ENCODE measurements at regions not wholly inside any gene's neighbourhood (a gene's known extent, or its start where the extent isn't known, plus 50 kb on each side); places are given as distances from the start of the nearest gene placed in this dataset.

DNA sequence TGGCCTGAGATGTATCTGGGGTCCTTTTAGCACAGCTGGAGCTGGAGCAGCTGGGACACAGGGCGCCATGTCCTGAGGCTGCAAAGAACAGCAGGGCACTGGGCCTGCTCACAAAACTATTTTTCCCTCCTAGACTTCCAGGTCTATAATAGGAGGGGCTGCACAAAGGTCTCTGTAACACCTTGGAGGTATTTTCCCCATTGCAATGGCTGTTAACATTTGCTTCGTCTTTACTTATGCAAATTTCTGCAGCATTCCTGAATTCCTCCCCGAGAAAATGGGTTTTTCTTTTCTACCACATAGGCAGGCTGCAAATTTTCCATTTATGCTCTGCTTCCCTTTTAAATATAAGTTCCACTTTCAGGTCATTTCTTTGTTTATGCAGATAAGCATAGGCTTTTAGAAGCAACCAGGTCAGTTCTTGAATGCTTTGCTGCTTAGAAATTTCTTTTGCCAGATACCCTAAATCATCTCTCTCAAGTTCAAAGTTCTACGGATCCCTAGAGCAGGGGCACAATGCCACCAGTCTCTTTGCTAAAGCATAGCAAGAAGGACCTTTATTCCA, 130.8 kb downstream of the PCSK1 start:
- Histone ChIP-seq H3K9ac (ENCODE audit: extremely low read depth, low read length, poor library complexity, severe bottlenecking) (no peak overlapping the region), H3K36me3 (ENCODE audit: control insufficient read depth, insufficient read depth, low read length) (no peaks in the 10 kb centered on the region), H3K27me3 (ENCODE audit: control insufficient read depth, insufficient read depth, low read length, poor library complexity, severe bottlenecking) (no peaks in the 10 kb centered on the region), H3K4me3 (ENCODE audit: low read length) (no peak overlapping the region), H3K27ac (ENCODE audit: low read depth, low read length) (no peak overlapping the region), H3K4me1 (ENCODE audit: control insufficient read depth, insufficient read depth, low read length) (no peaks in the 10 kb centered on the region), H3K9me3 (ENCODE audit: control insufficient read depth, low read length) (peaks cover 7% of the 10 kb centered on the region)
- Mint-ChIP-seq H3K36me3 (ENCODE audit: low read depth) (peaks cover 14% of the 10 kb centered on the region), H3K4me3 (no peak overlapping the region), H3K9me3 (peaks cover 51% of the 10 kb centered on the region), H3K4me1 (no peaks in the 10 kb centered on the region), H3K27ac (no peak overlapping the region), H3K27me3 (ENCODE audit: insufficient read depth) (no peaks in the 10 kb centered on the region)
- no peak for DNase-seq
- TF ChIP-seq, protein P1, sequence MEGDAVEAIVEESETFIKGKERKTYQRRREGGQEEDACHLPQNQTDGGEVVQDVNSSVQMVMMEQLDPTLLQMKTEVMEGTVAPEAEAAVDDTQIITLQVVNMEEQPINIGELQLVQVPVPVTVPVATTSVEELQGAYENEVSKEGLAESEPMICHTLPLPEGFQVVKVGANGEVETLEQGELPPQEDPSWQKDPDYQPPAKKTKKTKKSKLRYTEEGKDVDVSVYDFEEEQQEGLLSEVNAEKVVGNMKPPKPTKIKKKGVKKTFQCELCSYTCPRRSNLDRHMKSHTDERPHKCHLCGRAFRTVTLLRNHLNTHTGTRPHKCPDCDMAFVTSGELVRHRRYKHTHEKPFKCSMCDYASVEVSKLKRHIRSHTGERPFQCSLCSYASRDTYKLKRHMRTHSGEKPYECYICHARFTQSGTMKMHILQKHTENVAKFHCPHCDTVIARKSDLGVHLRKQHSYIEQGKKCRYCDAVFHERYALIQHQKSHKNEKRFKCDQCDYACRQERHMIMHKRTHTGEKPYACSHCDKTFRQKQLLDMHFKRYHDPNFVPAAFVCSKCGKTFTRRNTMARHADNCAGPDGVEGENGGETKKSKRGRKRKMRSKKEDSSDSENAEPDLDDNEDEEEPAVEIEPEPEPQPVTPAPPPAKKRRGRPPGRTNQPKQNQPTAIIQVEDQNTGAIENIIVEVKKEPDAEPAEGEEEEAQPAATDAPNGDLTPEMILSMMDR (conservative IDR thresholded peaks at IDR 0.05): no peak
- WGBS, 2 experiments (ENCODE audit: insufficient coverage in 1 of 2, insufficient read length in 1 of 2): 66 to 76% methylated on average over 3 to 4 of the region's 4 CpGs

DNA sequence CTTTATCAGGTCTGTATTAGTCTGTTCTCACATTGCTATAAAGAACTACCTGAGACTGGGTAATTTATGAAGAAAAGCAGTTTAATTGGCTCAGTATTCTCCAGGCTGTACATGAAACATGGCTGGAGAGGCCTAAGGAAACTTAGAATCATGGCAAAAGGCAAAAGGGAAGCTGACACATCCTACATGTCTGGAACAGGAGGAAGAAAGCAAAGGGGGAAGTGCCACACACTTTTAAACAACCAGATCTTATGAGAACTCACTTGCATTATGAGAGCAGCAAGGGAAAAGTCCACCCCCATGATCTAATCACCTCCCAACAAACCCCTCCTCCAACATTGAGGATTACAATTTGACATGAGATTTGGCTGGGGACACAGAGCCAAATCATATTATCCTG, 132.1 kb downstream of the PCSK1 start:
- H3K4me3 Mint-ChIP-seq: no peak overlapping the region
- peaks cover 14% of the 10 kb centered on the region for H3K36me3 Mint-ChIP-seq (ENCODE audit: low read depth)
- H3K4me3 ChIP-seq (ENCODE audit: low read length): no peak overlapping the region
- TF ChIP-seq, protein P1 (conservative IDR thresholded peaks at IDR 0.05): no peak
- no peak overlapping the region for H3K27ac Mint-ChIP-seq
- H3K9me3 ChIP-seq (ENCODE audit: control insufficient read depth, low read length): peaks cover 7% of the 10 kb centered on the region
- H3K9ac ChIP-seq (ENCODE audit: extremely low read depth, low read length, poor library complexity, severe bottlenecking): no peak overlapping the region
- no peaks in the 10 kb centered on the region for H3K27me3 Mint-ChIP-seq (ENCODE audit: insufficient read depth)
- no peak overlapping the region for H3K27ac ChIP-seq (ENCODE audit: low read depth, low read length)
- H3K36me3 ChIP-seq (ENCODE audit: control insufficient read depth, insufficient read depth, low read length): no peaks in the 10 kb centered on the region
- no peaks in the 10 kb centered on the region for H3K27me3 ChIP-seq (ENCODE audit: control insufficient read depth, insufficient read depth, low read length, poor library complexity, severe bottlenecking)
- no peak for DNase-seq
- H3K4me1 Mint-ChIP-seq: no peaks in the 10 kb centered on the region
- H3K4me1 ChIP-seq (ENCODE audit: control insufficient read depth, insufficient read depth, low read length): no peaks in the 10 kb centered on the region
- peaks cover 51% of the 10 kb centered on the region for H3K9me3 Mint-ChIP-seq

DNA sequence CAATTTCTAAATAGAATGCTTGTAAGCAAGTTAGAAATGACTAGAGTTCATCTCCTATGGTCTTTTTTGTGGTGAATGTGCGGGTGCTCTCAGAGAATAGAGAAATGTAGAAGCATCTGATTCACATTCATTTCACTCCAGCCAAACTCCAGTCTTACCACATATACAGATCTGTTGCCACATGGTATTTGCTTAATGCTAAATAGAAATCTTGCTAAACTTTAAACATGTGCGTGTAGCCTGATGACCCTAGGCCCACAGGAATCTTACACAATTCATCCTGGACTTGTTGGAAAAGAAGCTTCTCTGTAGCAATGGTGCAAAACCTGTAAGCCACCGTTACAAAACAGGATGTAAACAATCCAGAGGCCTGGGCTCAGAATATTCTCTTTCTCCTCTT, 135.2 kb downstream of the PCSK1 start:
- no peak overlapping the region for H3K27ac Mint-ChIP-seq

More for the DNA sequence above, 135.2 kb downstream of the PCSK1 start:
- H3K4me3 ChIP-seq (ENCODE audit: low read length): no peak overlapping the region
- Mint-ChIP-seq H3K27me3 (ENCODE audit: insufficient read depth) (no peaks in the 10 kb centered on the region), H3K4me1 (no peaks in the 10 kb centered on the region), H3K4me3 (no peak overlapping the region), H3K36me3 (ENCODE audit: low read depth) (peaks cover 12% of the 10 kb centered on the region), H3K9me3 (peaks cover 29% of the 10 kb centered on the region)
- H3K4me1 ChIP-seq (ENCODE audit: control insufficient read depth, insufficient read depth, low read length): no peaks in the 10 kb centered on the region
- no peaks in the 10 kb centered on the region for H3K27me3 ChIP-seq (ENCODE audit: control insufficient read depth, insufficient read depth, low read length, poor library complexity, severe bottlenecking)
- DNase-seq: no peak
- H3K9me3 ChIP-seq (ENCODE audit: control insufficient read depth, low read length): peaks cover 7% of the 10 kb centered on the region
- H3K9ac ChIP-seq (ENCODE audit: extremely low read depth, low read length, poor library complexity, severe bottlenecking): no peak overlapping the region
- H3K36me3 ChIP-seq (ENCODE audit: control insufficient read depth, insufficient read depth, low read length): no peaks in the 10 kb centered on the region
- H3K27ac ChIP-seq (ENCODE audit: low read depth, low read length): no peak overlapping the region
- WGBS, 2 experiments (ENCODE audit: insufficient coverage in 1 of 2, insufficient read length in 1 of 2): 50 to 59% methylated on average over 2 to 3 of the region's 3 CpGs
- TF ChIP-seq, protein P1 (conservative IDR thresholded peaks at IDR 0.05): no peak
